Renal cortex interstitium (tissue), 11 donors: ENCODE measurements at regions not wholly inside any gene's neighbourhood (a gene's known extent, or its start where the extent isn't known, plus 50 kb on each side); places are given as distances from the start of the nearest gene placed in this dataset.
A peak's percentile ranks its signal among the peaks of the same experiment; 100 is the strongest.

ENCODE experiments used
- DNase-seq, 11 donors: peaks; one replicate each; pipeline ENCODE4 v3.0.0-alpha.2; 2013; ENCODE audit warnings: low read depth in 9 of 11, low spot score in 4 of 11; ENCODE audit errors: extremely low read depth in 1 of 11

GRCh38 chr2:196407675-196408264 is 231.7 kb upstream of the CCDC150 start:
- DNase-seq, result no peak

DNA sequence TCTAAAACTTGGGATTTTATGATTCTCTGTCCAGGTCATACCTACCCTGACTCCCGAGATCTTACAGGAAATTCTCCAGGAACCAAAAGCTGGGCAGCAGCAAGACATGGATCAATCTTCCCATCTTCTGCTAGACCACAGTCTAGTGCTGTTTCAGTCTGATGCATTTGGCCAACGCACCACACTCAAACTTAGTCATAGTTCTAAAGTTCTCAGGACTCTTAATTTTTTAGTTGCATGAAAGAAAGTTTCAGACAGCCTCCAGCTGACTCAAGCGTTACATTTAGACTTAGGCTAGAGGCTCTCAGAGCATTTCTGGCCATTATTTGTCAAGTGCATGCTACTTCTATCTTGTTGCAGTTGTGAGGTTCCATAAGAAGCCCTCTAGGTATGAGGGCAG is 230.1 kb upstream of the CCDC150 start:
- DNase-seq, result no peak

DNA sequence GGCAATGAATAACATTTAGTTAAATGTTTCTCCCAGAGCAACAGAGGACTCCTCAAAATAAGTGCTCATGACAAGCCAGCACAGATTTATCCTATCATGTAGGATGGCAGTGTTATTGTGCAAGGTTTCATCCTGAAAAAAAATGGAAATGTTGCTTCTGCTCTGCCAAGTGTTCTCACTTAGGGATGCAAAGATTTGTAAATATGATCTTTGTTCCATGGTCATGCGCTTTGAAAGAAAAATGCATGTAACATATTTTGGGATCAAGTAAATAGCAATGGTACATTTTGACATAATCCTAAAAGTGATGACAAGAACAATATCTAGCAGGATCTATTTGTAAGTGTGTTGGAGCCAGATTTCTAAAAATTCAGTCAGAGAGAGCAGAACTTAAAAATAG is 229.5 kb upstream of the CCDC150 start:
- no peak for DNase-seq

DNA sequence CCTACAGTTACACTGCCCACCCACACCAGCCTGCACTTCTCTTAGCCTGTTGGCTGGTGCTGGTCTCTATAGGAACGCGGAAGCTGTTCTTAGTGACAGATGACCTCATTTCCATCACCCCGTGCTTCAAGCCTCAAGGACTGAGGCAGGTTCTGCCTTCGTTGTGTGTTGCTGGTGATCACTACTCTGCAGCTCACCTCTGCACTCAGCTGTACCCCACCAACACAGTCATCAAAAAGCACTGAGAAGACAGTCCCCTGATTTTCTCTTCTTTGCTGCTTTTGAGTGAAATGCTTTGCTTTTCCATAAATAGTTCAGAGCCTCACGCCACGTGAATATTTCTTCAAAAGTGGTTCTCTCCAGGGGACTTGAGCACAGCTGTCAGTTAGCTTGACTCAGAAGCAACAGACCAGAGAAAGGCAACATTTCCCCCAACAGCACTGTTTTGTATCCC is 225.7 kb upstream of the CCDC150 start:
- peak in 1 of 11 donors; percentile 5 for DNase-seq

GRCh38 chr2:196415384-196415783 is 224.1 kb upstream of the CCDC150 start:
- DNase-seq, result no peak

GRCh38 chr2:196420143-196420542 is 219.4 kb upstream of the CCDC150 start:
- no peak for DNase-seq

- DNase-seq, result no peak
Measured at GRCh38 chr2:196421880-196422279, 217.6 kb upstream of the CCDC150 start.

- no peak for DNase-seq
Measured at GRCh38 chr2:196422361-196422760, 217.2 kb upstream of the CCDC150 start.

DNA sequence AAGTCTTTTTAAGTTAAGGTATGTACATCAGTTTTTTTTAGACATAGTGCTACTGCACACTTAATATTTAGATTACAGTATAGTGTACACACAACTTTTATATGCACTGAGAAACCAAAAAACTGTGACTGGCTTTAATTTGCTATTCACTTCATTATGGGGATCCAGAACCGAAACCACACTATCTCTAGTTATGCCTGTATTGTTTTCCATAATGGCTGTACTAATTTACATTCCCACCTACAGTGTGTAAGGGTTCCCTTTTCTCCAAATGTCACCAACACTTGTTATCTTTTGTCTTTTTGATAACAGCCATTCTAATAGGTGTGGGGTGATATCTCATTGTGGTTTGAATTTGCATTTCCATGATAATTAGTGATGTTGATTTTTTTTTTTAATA is 213.4 kb upstream of the CCDC150 start:
- no peak for DNase-seq

- peak in 3 of 11 donors; percentile 18 to 39 (median 28) for DNase-seq
Measured at GRCh38 chr2:196427986-196428634, 211.4 kb upstream of the CCDC150 start.

- DNase-seq, result peak in 2 of 11 donors; percentile 6 to 15
Measured at GRCh38 chr2:196431076-196431475, 208.4 kb upstream of the CCDC150 start.

DNA sequence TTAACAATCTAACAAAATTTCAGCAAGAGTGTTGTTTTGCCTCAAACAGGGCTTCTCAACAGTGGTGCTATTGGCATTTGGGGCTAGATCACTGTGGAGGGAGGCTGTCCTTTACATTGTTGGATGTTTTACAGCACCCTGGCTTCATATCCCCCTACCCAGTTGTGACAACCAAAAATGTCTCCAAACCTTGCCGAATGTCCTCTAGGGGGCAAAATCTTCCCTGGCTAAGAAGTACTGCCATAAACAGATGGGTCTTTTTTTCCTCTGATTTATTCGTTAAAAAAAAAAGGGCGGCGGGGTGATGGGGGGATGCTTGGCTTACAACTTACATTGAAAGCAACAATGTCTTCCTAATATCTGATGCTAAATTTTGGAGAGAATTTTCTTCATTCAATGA is 207.6 kb upstream of the CCDC150 start:
- DNase-seq, result peak in 2 of 11 donors; percentile 7 to 13

- no peak for DNase-seq
Measured at GRCh38 chr2:196433116-196433515, 206.4 kb upstream of the CCDC150 start.

DNA sequence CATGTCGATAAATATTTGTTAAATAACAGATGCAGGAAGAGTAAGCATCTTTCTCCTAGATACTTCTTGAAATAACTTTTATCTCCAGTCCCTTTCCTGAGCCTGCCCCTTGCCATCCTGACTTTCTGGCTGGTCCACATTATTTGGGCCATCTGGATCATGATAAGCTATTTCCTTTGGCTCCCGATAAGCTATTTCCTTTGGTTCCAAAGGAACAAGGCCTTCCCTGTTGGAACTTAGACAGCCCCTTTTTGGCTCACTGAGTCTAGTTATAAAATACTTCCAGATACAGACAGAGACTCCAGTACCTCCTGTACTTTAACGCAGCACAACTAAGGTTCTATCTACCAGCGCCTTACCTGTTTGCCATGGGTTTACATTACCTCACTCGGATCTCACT is 205.3 kb upstream of the CCDC150 start:
- DNase-seq, result no peak

GRCh38 chr2:196435189-196435588 is 204.3 kb upstream of the CCDC150 start:
- DNase-seq, result no peak

GRCh38 chr2:196437626-196438025 is 201.9 kb upstream of the CCDC150 start:
- DNase-seq, result no peak

DNA sequence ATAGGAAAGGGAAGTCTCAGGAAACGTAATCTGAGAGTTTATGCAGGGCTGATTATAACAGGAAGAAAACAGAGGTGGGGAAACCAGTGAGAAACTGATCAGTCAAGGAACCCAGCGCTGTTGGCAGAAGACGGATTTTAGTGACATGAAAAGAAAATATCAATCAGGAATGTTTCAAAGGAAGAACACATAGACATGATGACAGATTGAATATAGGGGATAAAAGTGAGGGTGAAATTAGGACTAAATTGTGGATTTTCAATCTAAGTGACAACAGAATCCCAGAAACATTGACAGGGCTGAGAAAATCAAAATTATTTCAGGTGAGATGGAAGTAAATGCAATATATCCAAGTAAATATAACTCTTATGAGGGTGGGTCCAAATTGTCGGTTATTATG is 199.8 kb upstream of the CCDC150 start:
- DNase-seq, result no peak

- DNase-seq, result no peak
Measured at GRCh38 chr2:196440413-196440812, 199.1 kb upstream of the CCDC150 start.

DNA sequence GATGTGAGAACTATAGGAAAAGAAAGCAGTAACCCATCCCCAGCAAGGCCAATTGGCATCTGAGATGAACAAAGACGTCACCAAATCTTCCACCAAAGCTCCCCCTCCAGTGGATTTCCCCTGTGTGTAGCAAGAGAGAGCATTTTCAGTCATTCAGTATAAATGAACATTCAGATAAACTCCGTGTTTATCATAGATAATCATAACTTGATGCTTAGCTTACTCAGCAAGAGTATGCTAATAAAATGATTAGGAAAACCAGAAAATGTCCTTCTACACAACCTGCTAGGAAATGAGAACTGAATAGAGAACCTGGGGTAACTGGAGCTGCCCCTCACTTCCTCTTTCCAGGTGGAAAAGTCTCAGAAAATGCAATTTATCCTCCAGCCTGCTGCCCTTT is 198.0 kb upstream of the CCDC150 start:
- no peak for DNase-seq

DNA sequence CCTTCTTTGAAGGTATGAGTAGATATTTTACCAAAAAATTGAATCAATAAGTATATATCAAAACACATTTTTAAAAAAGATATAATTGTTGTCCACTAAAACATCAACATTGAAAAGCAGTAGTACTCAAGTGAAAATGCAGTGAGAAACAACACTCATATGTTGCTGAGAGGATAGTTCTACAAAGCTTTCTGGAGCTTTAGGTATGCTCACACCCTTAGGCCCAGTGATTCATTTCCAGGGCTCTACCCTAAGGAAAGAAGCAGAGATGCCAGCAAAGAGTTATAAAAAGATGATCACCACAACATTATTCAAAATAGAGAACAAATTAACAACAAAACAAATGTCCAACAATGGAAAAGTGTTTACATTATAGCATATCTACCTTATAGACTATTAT is 197.3 kb upstream of the CCDC150 start:
- no peak for DNase-seq

- no peak for DNase-seq
Measured at GRCh38 chr2:196444442-196444841, 195.1 kb upstream of the CCDC150 start.
